GM13977 (cell line): ENCODE measurements at regions not wholly inside any gene's neighbourhood (a gene's known extent, or its start where the extent isn't known, plus 50 kb on each side); places are given as distances from the start of the nearest gene placed in this dataset.

Experiments
- DNase-seq: peaks from one replicate; pipeline ENCODE4 v3.0.0; 2012; ENCODE audit warnings: low spot score
- in situ Hi-C: fragments of 300-500 bp; cut with MboI; formaldehyde crosslinking; loops from one replicate; pipeline ENCODE4 v1.12.0; 2022; ENCODE audit warnings: low sequenced_read_pairs, low pct_unique_long_range_greater_than_20kb, mixed read lengths, inconsistent platforms; ENCODE audit not compliant: unreplicated experiment
- TF ChIP-seq, protein P1 (sequence below): IDR thresholded peaks from 2 replicates; pipeline ENCODE4 v1.5.1; 2012; ENCODE audit warnings: mild to moderate bottlenecking, control low read depth; ENCODE audit not compliant: insufficient read depth; ENCODE audit errors: extremely low read depth, missing control alignments

DNA sequence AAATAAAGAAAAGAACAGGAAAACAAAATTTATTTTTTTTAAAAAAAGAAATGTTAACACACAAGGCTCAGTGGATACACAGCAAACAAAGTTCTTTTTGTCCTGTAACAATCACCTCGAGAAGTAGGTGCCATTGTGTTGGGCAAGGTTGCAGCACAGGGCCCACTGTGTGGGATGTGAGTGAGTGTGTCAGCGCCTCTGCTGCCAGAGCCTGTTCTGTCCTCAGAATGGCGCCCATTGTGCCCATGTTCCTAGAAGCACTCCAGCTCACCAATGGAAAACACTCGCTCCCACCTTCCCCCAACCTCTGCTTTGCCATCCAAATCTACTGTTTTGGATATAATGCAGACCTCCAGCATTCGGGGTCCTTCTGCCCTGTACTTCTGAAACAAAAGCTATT lies 84.9 kb upstream of the CLDN18 start:
- DNase-seq, result no peak
- TF ChIP-seq, protein P1, sequence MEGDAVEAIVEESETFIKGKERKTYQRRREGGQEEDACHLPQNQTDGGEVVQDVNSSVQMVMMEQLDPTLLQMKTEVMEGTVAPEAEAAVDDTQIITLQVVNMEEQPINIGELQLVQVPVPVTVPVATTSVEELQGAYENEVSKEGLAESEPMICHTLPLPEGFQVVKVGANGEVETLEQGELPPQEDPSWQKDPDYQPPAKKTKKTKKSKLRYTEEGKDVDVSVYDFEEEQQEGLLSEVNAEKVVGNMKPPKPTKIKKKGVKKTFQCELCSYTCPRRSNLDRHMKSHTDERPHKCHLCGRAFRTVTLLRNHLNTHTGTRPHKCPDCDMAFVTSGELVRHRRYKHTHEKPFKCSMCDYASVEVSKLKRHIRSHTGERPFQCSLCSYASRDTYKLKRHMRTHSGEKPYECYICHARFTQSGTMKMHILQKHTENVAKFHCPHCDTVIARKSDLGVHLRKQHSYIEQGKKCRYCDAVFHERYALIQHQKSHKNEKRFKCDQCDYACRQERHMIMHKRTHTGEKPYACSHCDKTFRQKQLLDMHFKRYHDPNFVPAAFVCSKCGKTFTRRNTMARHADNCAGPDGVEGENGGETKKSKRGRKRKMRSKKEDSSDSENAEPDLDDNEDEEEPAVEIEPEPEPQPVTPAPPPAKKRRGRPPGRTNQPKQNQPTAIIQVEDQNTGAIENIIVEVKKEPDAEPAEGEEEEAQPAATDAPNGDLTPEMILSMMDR, result no peak
- in situ Hi-C loops, result loop anchor here (25.0 kb wide), 1 partner anchor 813 kb away; no protein-coding TSS in a partner anchor

GRCh38 chr3:137926991-137927390 lies 83.0 kb upstream of the CLDN18 start:
- TF ChIP-seq, protein P1, result no peak
- in situ Hi-C loops, result loop anchor here (25.0 kb wide), 1 partner anchor 815 kb away; no protein-coding TSS in a partner anchor
- no peak for DNase-seq

- no peak for DNase-seq
- TF ChIP-seq, protein P1, result no peak
- in situ Hi-C loops, result loop anchor here (25.0 kb wide), 1 partner anchor 819 kb away; no protein-coding TSS in a partner anchor
These were observed 79.0 kb upstream of the CLDN18 start for GRCh38 chr3:137930976-137931375.

GRCh38 chr3:137938876-137939275 lies 71.1 kb upstream of the CLDN18 start:
- in situ Hi-C loops, result loop anchor here (25.0 kb wide), 1 partner anchor 827 kb away; no protein-coding TSS in a partner anchor
- TF ChIP-seq, protein P1, result no peak
- no peak for DNase-seq

DNA sequence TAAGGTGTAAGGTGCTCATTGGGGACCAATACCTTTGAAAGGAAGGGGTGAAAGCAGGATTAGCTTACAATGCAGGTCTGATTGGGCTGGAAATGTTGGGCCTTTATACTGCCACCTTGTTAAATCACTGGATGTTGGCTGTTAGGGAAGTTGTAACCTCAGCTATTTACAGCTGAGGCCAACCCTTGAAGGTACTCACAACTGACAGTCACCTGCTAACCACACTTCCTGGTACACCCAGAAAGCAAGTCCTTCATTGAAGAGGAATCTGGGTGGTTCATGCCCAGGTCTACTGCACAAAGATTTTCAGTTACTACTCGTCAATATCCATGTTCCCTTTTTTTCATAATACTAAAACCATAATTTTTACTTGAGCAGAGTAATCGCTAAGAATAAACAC lies 65.4 kb upstream of the CLDN18 start:
- DNase-seq, result no peak
- TF ChIP-seq, protein P1, result no peak
- in situ Hi-C loops, result loop anchor here (25.0 kb wide), 1 partner anchor 832 kb away; no protein-coding TSS in a partner anchor

DNA sequence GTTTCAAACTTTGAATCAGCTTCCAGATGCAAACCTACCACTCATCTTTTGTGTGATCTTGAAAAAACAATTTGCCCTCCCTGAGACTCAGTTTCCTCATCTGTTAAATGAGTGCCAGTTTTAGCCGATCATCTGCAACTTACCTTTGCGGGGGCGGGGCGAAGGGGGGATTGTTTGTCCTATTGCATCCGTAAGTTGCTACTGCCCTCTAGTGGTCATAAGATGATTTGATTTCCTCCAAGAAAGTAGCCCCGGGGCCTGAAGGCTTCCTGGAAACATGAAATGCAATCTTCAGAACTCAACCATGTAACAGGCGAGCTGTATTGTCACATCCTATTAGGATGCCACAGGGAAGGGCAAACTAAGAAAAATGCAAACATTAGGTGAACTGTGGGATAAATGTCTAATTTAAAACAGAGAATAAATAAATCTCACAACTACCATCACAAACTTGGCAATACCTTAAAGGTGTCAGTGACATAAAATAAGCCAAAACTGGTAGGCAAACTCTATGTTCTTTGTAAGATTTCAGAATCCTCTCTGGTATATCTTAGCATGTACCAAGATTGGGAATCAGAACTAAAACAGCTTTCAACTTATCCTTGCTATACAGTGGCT lies 63.5 kb upstream of the CLDN18 start:
- TF ChIP-seq, protein P1, result peak; percentile 66
- in situ Hi-C loops, result loop anchor here (25.0 kb wide), 1 partner anchor 834 kb away; no protein-coding TSS in a partner anchor
- peak; percentile 49 for DNase-seq
